Natural killer cell (primary cell): ENCODE measurements at regions not wholly inside any gene's neighbourhood (a gene's known extent, or its start where the extent isn't known, plus 50 kb on each side); places are given as distances from the start of the nearest gene placed in this dataset.

Source experiments
- ATAC-seq, 3 donors: fragments of 150-1000 bp in 2 of 3; fragments of 200-7000 bp in 1 of 3; cut with Tn5 transposase; 1 replicate in 1 of 3; 2 replicates in 2 of 3; pipeline ENCODE4 v1.10.0; 2021; ENCODE audit warnings: mild to moderate bottlenecking in 2 of 3, moderate library complexity in 2 of 3
- DNase-seq, 2 donors: peaks; one replicate each; pipeline versions ENCODE4 v3.0.0 to v3.0.0-alpha.2; 2013 to 2021; ENCODE audit warnings: mixed read lengths in 1 of 2
- H3K27ac ChIP-seq: one replicate; pipeline ENCODE4 v1.5.1; 2013; ENCODE audit warnings: mild to moderate bottlenecking, low read length
- H3K27me3 ChIP-seq: one replicate; pipeline ENCODE4 v1.6.1; 2013; ENCODE audit warnings: low read length; ENCODE audit not compliant: control insufficient read depth, insufficient read depth
- H3K36me3 ChIP-seq: one replicate; pipeline ENCODE4 v1.6.1; 2013; ENCODE audit warnings: low read length; ENCODE audit not compliant: control insufficient read depth, insufficient read depth
- H3K4me1 ChIP-seq: one replicate; pipeline ENCODE4 v1.6.1; 2013; ENCODE audit warnings: low read length; ENCODE audit not compliant: control insufficient read depth, insufficient read depth
- H3K4me3 ChIP-seq: one replicate; pipeline ENCODE4 v1.5.1; 2013; ENCODE audit warnings: low read length
- H3K9me3 ChIP-seq: one replicate; pipeline ENCODE4 v1.6.1; 2013; ENCODE audit warnings: low read length; ENCODE audit not compliant: control insufficient read depth, insufficient read depth
- H3K27ac Mint-ChIP-seq, 2 donors: one replicate each; pipeline ENCODE4 v1.8.0; 2022; ENCODE audit warnings: mild to moderate bottlenecking in 2 of 2, mixed read lengths in 2 of 2, moderate library complexity in 1 of 2
- H3K27me3 Mint-ChIP-seq, 2 donors: one replicate each; pipeline ENCODE4 v1.8.0; 2022; ENCODE audit warnings: low read depth in 2 of 2, mixed read lengths in 2 of 2
- H3K36me3 Mint-ChIP-seq: one replicate; pipeline ENCODE4 v1.8.0; 2022; ENCODE audit warnings: mixed read lengths
- H3K4me1 Mint-ChIP-seq, 2 donors: one replicate each; pipeline ENCODE4 v1.8.0; 2022; ENCODE audit warnings: mixed read lengths in 2 of 2
- H3K4me3 Mint-ChIP-seq: one replicate; pipeline ENCODE4 v1.8.0; 2022; ENCODE audit warnings: mild to moderate bottlenecking, moderate library complexity, mixed read lengths
- H3K9me3 Mint-ChIP-seq, 2 donors: one replicate each; pipeline ENCODE4 v1.8.0; 2022; ENCODE audit warnings: mixed read lengths in 2 of 2
- CTCF ChIP-seq: fragments of 200-600 bp; IDR thresholded peaks from one replicate; pipeline ENCODE4 v1.8.0; 2022; ENCODE audit warnings: antibody characterized with exemption
- WGBS: methylation state at CpG from one replicate; pipeline ENCODE4 v1.1.7; 2013; ENCODE audit warnings: missing lambda C conversion rate; ENCODE audit not compliant: insufficient coverage; 5-methylcytosine and 5-hydroxymethylcytosine counted together
- intact Hi-C: fragments of 100-400 bp; cut with micrococcal nuclease; formaldehyde crosslinking; loops from one replicate; pipeline ENCODE4 v1.14.2; 2022

DNA sequence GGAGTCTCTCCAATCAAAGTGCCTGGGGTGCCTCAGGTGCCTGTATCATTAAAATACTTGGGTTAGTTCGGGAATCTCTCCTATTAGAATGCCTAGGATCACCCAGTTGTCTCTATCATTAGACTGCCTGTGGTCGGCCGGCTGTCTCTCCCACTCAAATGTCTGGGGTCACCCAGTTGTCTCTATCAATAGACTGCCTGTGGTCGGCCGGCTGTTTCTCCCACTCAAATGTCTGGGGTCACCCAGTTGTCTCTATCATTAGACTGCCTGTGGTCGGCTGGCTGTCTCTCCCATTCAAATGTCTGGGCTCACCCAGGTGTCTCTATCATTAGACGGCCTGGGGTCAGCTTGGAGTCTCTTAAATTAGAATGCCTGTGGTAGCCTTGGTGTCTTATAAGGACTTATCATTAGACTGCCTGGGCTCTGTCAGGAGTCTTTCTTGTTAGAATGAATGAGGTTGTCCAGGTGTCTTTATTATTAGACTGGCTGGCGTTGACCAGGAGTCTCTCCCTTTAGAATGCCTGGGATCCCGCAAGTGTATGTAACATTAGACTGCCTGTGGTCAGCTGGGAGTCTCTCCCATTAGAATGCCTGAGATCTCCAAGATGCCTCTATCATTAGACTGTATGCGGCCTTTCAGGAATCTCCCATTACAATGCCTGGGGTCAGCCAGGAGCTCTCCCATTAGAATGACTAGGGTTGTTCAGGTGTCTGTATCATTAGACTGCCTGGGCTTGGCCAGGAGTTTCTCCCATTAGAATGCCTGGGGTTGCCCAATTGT is 1555.5 kb downstream of the UQCRFS1 start:
- H3K27ac ChIP-seq = no peak overlapping the region
- peaks cover 7 to 27% of the 10 kb centered on the region in 2 donors for H3K9me3 Mint-ChIP-seq
- no peak for TF ChIP-seq CTCF
- ATAC-seq (no peak), DNase-seq (no peak)
- peaks cover 50% of the 10 kb centered on the region for H3K9me3 ChIP-seq
- no peaks in the 10 kb centered on the region for H3K27me3 ChIP-seq
- 87% methylated on average over 10 of the region's 10 CpGs for WGBS
- H3K4me1 ChIP-seq = no peaks in the 10 kb centered on the region
- no peak overlapping the region for H3K4me3 ChIP-seq
- intact Hi-C loops = no loop called here
- peaks cover 9% of the 10 kb centered on the region for H3K36me3 Mint-ChIP-seq
- H3K27me3 Mint-ChIP-seq = no peaks in the 10 kb centered on the region
- H3K27ac Mint-ChIP-seq = no peak overlapping the region
- no peaks in the 10 kb centered on the region for H3K4me1 Mint-ChIP-seq
- no peak overlapping the region for H3K4me3 Mint-ChIP-seq
- no peaks in the 10 kb centered on the region for H3K36me3 ChIP-seq

GRCh38 chr19:27654266-27654990 is 1558.5 kb downstream of the UQCRFS1 start:
- ATAC-seq (no peak), DNase-seq (no peak)
- Histone ChIP-seq H3K27ac (no peak overlapping the region), H3K4me1 (no peaks in the 10 kb centered on the region), H3K36me3 (no peaks in the 10 kb centered on the region), H3K9me3 (peaks cover 62% of the 10 kb centered on the region), H3K4me3 (no peak overlapping the region), H3K27me3 (no peaks in the 10 kb centered on the region)
- Mint-ChIP-seq H3K4me3 (no peak overlapping the region), H3K27me3 (no peaks in the 10 kb centered on the region), H3K9me3 (peaks cover 6 to 32% of the 10 kb centered on the region in 2 donors), H3K27ac (no peak overlapping the region), H3K36me3 (peaks cover 20% of the 10 kb centered on the region), H3K4me1 (no peaks in the 10 kb centered on the region)
- intact Hi-C loops = no loop called here
- WGBS = 72% methylated on average over 7 of the region's 8 CpGs
- no peak for TF ChIP-seq CTCF

GRCh38 chr19:27652796-27653195 is 1560.2 kb downstream of the UQCRFS1 start:
- no peak overlapping the region for H3K27ac ChIP-seq
- no peaks in the 10 kb centered on the region for H3K27me3 Mint-ChIP-seq
- H3K36me3 ChIP-seq = no peaks in the 10 kb centered on the region
- H3K27ac Mint-ChIP-seq = no peak overlapping the region
- H3K4me3 Mint-ChIP-seq = no peak overlapping the region
- H3K36me3 Mint-ChIP-seq = peaks cover 32% of the 10 kb centered on the region
- TF ChIP-seq CTCF = no peak
- intact Hi-C loops = no loop called here
- WGBS = 50% methylated on average over 3 of the region's 3 CpGs
- no peak for DNase-seq
- H3K9me3 ChIP-seq = peaks cover 62% of the 10 kb centered on the region
- no peak overlapping the region for H3K4me3 ChIP-seq
- no peaks in the 10 kb centered on the region for H3K27me3 ChIP-seq
- H3K4me1 ChIP-seq = no peaks in the 10 kb centered on the region
- H3K4me1 Mint-ChIP-seq = no peaks in the 10 kb centered on the region
- ATAC-seq = no peak
- peaks cover 6 to 36% of the 10 kb centered on the region in 2 donors for H3K9me3 Mint-ChIP-seq
